IPS-15b (cell line): ENCODE measurements at regions not wholly inside any gene's neighbourhood (a gene's known extent, or its start where the extent isn't known, plus 50 kb on each side); places are given as distances from the start of the nearest gene placed in this dataset.

Experiments used
- H3K27me3 ChIP-seq: one replicate; pipeline ENCODE4 v1.6.1; 2013; ENCODE audit warnings: low read length; ENCODE audit not compliant: control insufficient read depth, insufficient read depth
- H3K36me3 ChIP-seq: one replicate; pipeline ENCODE4 v1.6.1; 2013; ENCODE audit warnings: low read length; ENCODE audit not compliant: control insufficient read depth, insufficient read depth
- H3K4me1 ChIP-seq: one replicate; pipeline ENCODE4 v1.6.1; 2013; ENCODE audit warnings: mild to moderate bottlenecking, low read length; ENCODE audit not compliant: control insufficient read depth, insufficient read depth
- H3K4me3 ChIP-seq: one replicate; pipeline ENCODE4 v1.5.1; 2013; ENCODE audit warnings: low read depth, low read length
- H3K9ac ChIP-seq: one replicate; pipeline ENCODE4 v1.6.1; 2013; ENCODE audit warnings: low read depth, mild to moderate bottlenecking, low read length
- H3K9me3 ChIP-seq: one replicate; pipeline ENCODE4 v1.6.1; 2013; ENCODE audit warnings: mild to moderate bottlenecking, low read length; ENCODE audit not compliant: control insufficient read depth, insufficient read depth

GRCh38 chr2:19419211-19419880, 60.9 kb upstream of the OSR1 start:
- H3K27me3 ChIP-seq = no peaks in the 10 kb centered on the region
- no peak overlapping the region for H3K9ac ChIP-seq
- no peaks in the 10 kb centered on the region for H3K36me3 ChIP-seq
- no peak overlapping the region for H3K4me3 ChIP-seq
- H3K4me1 ChIP-seq = peaks cover 5% of the 10 kb centered on the region
- H3K9me3 ChIP-seq = no peaks in the 10 kb centered on the region

- Histone ChIP-seq H3K4me3 (no peak overlapping the region), H3K4me1 (peaks cover 5% of the 10 kb centered on the region), H3K36me3 (no peaks in the 10 kb centered on the region), H3K27me3 (no peaks in the 10 kb centered on the region), H3K9ac (no peak overlapping the region), H3K9me3 (no peaks in the 10 kb centered on the region)
These were observed 58.6 kb upstream of the OSR1 start for GRCh38 chr2:19416784-19417684.

GRCh38 chr2:19416083-19416482, 57.7 kb upstream of the OSR1 start:
- Histone ChIP-seq H3K9ac (no peak overlapping the region), H3K4me1 (peaks cover 5% of the 10 kb centered on the region), H3K4me3 (no peak overlapping the region), H3K36me3 (no peaks in the 10 kb centered on the region), H3K27me3 (no peaks in the 10 kb centered on the region), H3K9me3 (no peaks in the 10 kb centered on the region)

GRCh38 chr2:19409046-19409445, 50.6 kb upstream of the OSR1 start:
- H3K36me3 ChIP-seq = no peaks in the 10 kb centered on the region
- no peaks in the 10 kb centered on the region for H3K27me3 ChIP-seq
- no peaks in the 10 kb centered on the region for H3K9me3 ChIP-seq
- H3K9ac ChIP-seq = no peak overlapping the region
- H3K4me3 ChIP-seq = no peak overlapping the region
- H3K4me1 ChIP-seq = no peaks in the 10 kb centered on the region

GRCh38 chr2:19408592-19408991, 50.2 kb upstream of the OSR1 start:
- Histone ChIP-seq H3K4me3 (no peak overlapping the region), H3K27me3 (no peaks in the 10 kb centered on the region), H3K36me3 (no peaks in the 10 kb centered on the region), H3K4me1 (no peaks in the 10 kb centered on the region), H3K9ac (no peak overlapping the region), H3K9me3 (no peaks in the 10 kb centered on the region)
